ENCODE measurements at regions not wholly inside any gene's neighbourhood (a gene's known extent, or its start where the extent isn't known, plus 50 kb on each side); places are given as distances from the start of the nearest gene placed in this dataset.
"Not testable (repeated sequence)": the region's sequence is repeated elsewhere in the genome, so short reads cannot be mapped to it uniquely, and the experiment has no call there.

- no peak for DNase-seq (ENCODE audit: low read depth in 2 of 3, low spot score in 2 of 3)
Observed at GRCh38 chr12:131311764-131312163, 358.1 kb downstream of the ADGRD1 start.

- not testable (repeated sequence) for DNase-seq (ENCODE audit: low read depth in 2 of 3, low spot score in 2 of 3)
Observed at GRCh38 chr12:131312382-131312781, 358.7 kb downstream of the ADGRD1 start.

- DNase-seq (ENCODE audit: low read depth in 2 of 3, low spot score in 2 of 3) = no peak
Observed at GRCh38 chr12:131312793-131313545, 359.3 kb downstream of the ADGRD1 start.

- no peak for DNase-seq (ENCODE audit: low read depth in 2 of 3, low spot score in 2 of 3)
Observed at GRCh38 chr12:131313635-131314034, 359.9 kb downstream of the ADGRD1 start.

- DNase-seq (ENCODE audit: low read depth in 2 of 3, low spot score in 2 of 3) = no peak
Observed at GRCh38 chr12:131314524-131315090, 360.9 kb downstream of the ADGRD1 start.

- DNase-seq (ENCODE audit: low read depth in 2 of 3, low spot score in 2 of 3) = no peak
Observed at GRCh38 chr12:131315601-131316000, 361.9 kb downstream of the ADGRD1 start.

- no peak for DNase-seq (ENCODE audit: low read depth in 2 of 3, low spot score in 2 of 3)
Observed at GRCh38 chr12:131316388-131316787, 362.7 kb downstream of the ADGRD1 start.

GRCh38 chr12:131318045-131318685, 364.5 kb downstream of the ADGRD1 start:
- no peak for DNase-seq (ENCODE audit: low read depth in 2 of 3, low spot score in 2 of 3)

- no peak for DNase-seq (ENCODE audit: low read depth in 2 of 3, low spot score in 2 of 3)
Observed at GRCh38 chr12:131321988-131322387, 368.3 kb downstream of the ADGRD1 start.

GRCh38 chr12:131322460-131322859, 368.8 kb downstream of the ADGRD1 start:
- not testable (repeated sequence) for DNase-seq (ENCODE audit: low read depth in 2 of 3, low spot score in 2 of 3)

- no peak for DNase-seq (ENCODE audit: low read depth in 2 of 3, low spot score in 2 of 3)
Observed at GRCh38 chr12:131323879-131324278, 370.2 kb downstream of the ADGRD1 start.

GRCh38 chr12:131327521-131328488, 374.1 kb downstream of the ADGRD1 start:
- no peak for DNase-seq (ENCODE audit: low read depth in 2 of 3, low spot score in 2 of 3)

- DNase-seq (ENCODE audit: low read depth in 2 of 3, low spot score in 2 of 3) = not testable (repeated sequence)
Observed at GRCh38 chr12:131328861-131329845, 375.4 kb downstream of the ADGRD1 start.

GRCh38 chr12:131330106-131330815, 376.6 kb downstream of the ADGRD1 start:
- no peak for DNase-seq (ENCODE audit: low read depth in 2 of 3, low spot score in 2 of 3)

GRCh38 chr12:131331148-131331750, 377.5 kb downstream of the ADGRD1 start:
- no peak for DNase-seq (ENCODE audit: low read depth in 2 of 3, low spot score in 2 of 3)

GRCh38 chr12:131332224-131332623, 378.5 kb downstream of the ADGRD1 start:
- DNase-seq (ENCODE audit: low read depth in 2 of 3, low spot score in 2 of 3) = no peak

GRCh38 chr12:131333136-131333535, 377.8 kb upstream of the SFSWAP start:
- no peak for DNase-seq (ENCODE audit: low read depth in 2 of 3, low spot score in 2 of 3)

GRCh38 chr12:131333621-131334440, 377.1 kb upstream of the SFSWAP start:
- no peak for DNase-seq (ENCODE audit: low read depth in 2 of 3, low spot score in 2 of 3)

Measured in activated CD8-positive, alpha-beta memory T cell treated with anti-CD3 and anti-CD28 coated beads for 48 hours (primary cell).